HG03175 (cell line): ENCODE measurements at regions not wholly inside any gene's neighbourhood (a gene's known extent, or its start where the extent isn't known, plus 50 kb on each side); places are given as distances from the start of the nearest gene placed in this dataset.
"Not testable (repeated sequence)": the region's sequence is repeated elsewhere in the genome, so short reads cannot be mapped to it uniquely, and the experiment has no call there.

Experiments
- ATAC-seq: cut with Tn5 transposase; IDR thresholded peaks from one replicate; pipeline ENCODE4 v1.9.1; 2021; ENCODE audit warnings: mild to moderate bottlenecking, moderate library complexity; ENCODE audit not compliant: unreplicated experiment

GRCh38 chr13:44051918-44052675 is 172.4 kb downstream of the LACC1 start:
- no peak for ATAC-seq

- no peak for ATAC-seq
Measured at GRCh38 chr13:44052780-44053184, 173.1 kb downstream of the LACC1 start.

GRCh38 chr13:44053208-44053607 is 173.5 kb downstream of the LACC1 start:
- no peak for ATAC-seq

- no peak for ATAC-seq
Measured at GRCh38 chr13:44054525-44054924, 174.8 kb downstream of the LACC1 start.

- ATAC-seq: not testable (repeated sequence)
Measured at GRCh38 chr13:44055681-44056080, 176.0 kb downstream of the LACC1 start.

GRCh38 chr13:44058067-44058466 is 178.4 kb downstream of the LACC1 start:
- ATAC-seq: no peak

GRCh38 chr13:44058624-44059215 is 179.0 kb downstream of the LACC1 start:
- ATAC-seq: no peak

- no peak for ATAC-seq
Measured at GRCh38 chr13:44061876-44062275, 182.2 kb downstream of the LACC1 start.

GRCh38 chr13:44063467-44063866 is 183.8 kb downstream of the LACC1 start:
- no peak for ATAC-seq

GRCh38 chr13:44063881-44064280 is 184.2 kb downstream of the LACC1 start:
- ATAC-seq: no peak

GRCh38 chr13:44064357-44064756 is 184.7 kb downstream of the LACC1 start:
- no peak for ATAC-seq

- ATAC-seq: no peak
Measured at GRCh38 chr13:44068169-44068568, 188.5 kb downstream of the LACC1 start.

- ATAC-seq: no peak
Measured at GRCh38 chr13:44068737-44069136, 189.0 kb downstream of the LACC1 start.

- no peak for ATAC-seq
Measured at GRCh38 chr13:44072536-44072935, 192.8 kb downstream of the LACC1 start.

- no peak for ATAC-seq
Measured at GRCh38 chr13:44074611-44075010, 194.9 kb downstream of the LACC1 start.

- no peak for ATAC-seq
Measured at GRCh38 chr13:44075113-44075512, 195.4 kb downstream of the LACC1 start.

- ATAC-seq: no peak
Measured at GRCh38 chr13:44078806-44079376, 199.2 kb downstream of the LACC1 start.

GRCh38 chr13:44079413-44080205 is 199.9 kb downstream of the LACC1 start:
- no peak for ATAC-seq

GRCh38 chr13:44084146-44084545 is 204.4 kb downstream of the LACC1 start:
- ATAC-seq: no peak

GRCh38 chr13:44086389-44086788 is 206.7 kb downstream of the LACC1 start:
- ATAC-seq: no peak

GRCh38 chr13:44088411-44088810 is 208.7 kb downstream of the LACC1 start:
- no peak for ATAC-seq
